Calu3 (cell line): ENCODE measurements at regions not wholly inside any gene's neighbourhood (a gene's known extent, or its start where the extent isn't known, plus 50 kb on each side); places are given as distances from the start of the nearest gene placed in this dataset.

Experiments used
- BruUV-seq: library from RNA; stranded (reverse); fragments of 400-500 nt; replicated peaks from 2 replicates; lab custom pipeline; 2021; lab: Mats Ljungman, UMichigan
- CTCF ChIA-PET: fragments of 300-600 bp; sonication (Branson Sonifier 250); formaldehyde crosslinking; loops from one replicate; lab custom pipeline; 2022; ENCODE audit warnings: antibody characterized with exemption; lab: Charles Lee
- DNase-seq: peaks from one replicate; pipeline ENCODE4 v3.0.0; 2022
- H3K27ac Mint-ChIP-seq: one replicate; pipeline ENCODE4 v1.8.0; 2022; ENCODE audit warnings: mixed read lengths; ENCODE audit not compliant: unreplicated experiment
- H3K27me3 Mint-ChIP-seq: one replicate; pipeline ENCODE4 v1.8.0; 2022; ENCODE audit warnings: mixed read lengths; ENCODE audit not compliant: unreplicated experiment
- H3K36me3 Mint-ChIP-seq: one replicate; pipeline ENCODE4 v1.8.0; 2022; ENCODE audit warnings: mild to moderate bottlenecking, moderate library complexity, mixed read lengths; ENCODE audit not compliant: insufficient read depth, unreplicated experiment
- H3K4me1 Mint-ChIP-seq: one replicate; pipeline ENCODE4 v1.8.0; 2022; ENCODE audit warnings: mild to moderate bottlenecking, low read depth, mixed read lengths; ENCODE audit not compliant: unreplicated experiment
- H3K4me3 Mint-ChIP-seq: one replicate; pipeline ENCODE4 v1.8.0; 2022; ENCODE audit warnings: mild to moderate bottlenecking, low read depth, moderate library complexity, mixed read lengths; ENCODE audit not compliant: unreplicated experiment
- H3K9me3 Mint-ChIP-seq: one replicate; pipeline ENCODE4 v1.8.0; 2022; ENCODE audit warnings: low read depth, mixed read lengths; ENCODE audit not compliant: unreplicated experiment
- intact Hi-C: fragments of 100-400 bp; cut with micrococcal nuclease; formaldehyde crosslinking; loops from one replicate; pipeline ENCODE4 v1.10.0; 2022; ENCODE audit not compliant: unreplicated experiment
- TF ChIP-seq, protein P1 (sequence below): fragments of 200-600 bp; IDR thresholded peaks from one replicate; pipeline ENCODE4 v1.8.0; 2022; ENCODE audit warnings: antibody characterized with exemption; ENCODE audit not compliant: unreplicated experiment

GRCh38 chr4:27490766-27491165 lies 630.1 kb downstream of the STIM2 start:
- H3K9me3 Mint-ChIP-seq = no peaks in the 10 kb centered on the region
- no peak overlapping the region for H3K4me3 Mint-ChIP-seq
- no peaks in the 10 kb centered on the region for H3K27me3 Mint-ChIP-seq
- no peaks in the 10 kb centered on the region for H3K36me3 Mint-ChIP-seq
- intact Hi-C loops = no loop called here
- no peak for DNase-seq
- no TSS peak for BruUV-seq
- CTCF ChIA-PET = no interaction called here
- H3K4me1 Mint-ChIP-seq = no peaks in the 10 kb centered on the region
- no peak overlapping the region for H3K27ac Mint-ChIP-seq
- TF ChIP-seq, protein P1, sequence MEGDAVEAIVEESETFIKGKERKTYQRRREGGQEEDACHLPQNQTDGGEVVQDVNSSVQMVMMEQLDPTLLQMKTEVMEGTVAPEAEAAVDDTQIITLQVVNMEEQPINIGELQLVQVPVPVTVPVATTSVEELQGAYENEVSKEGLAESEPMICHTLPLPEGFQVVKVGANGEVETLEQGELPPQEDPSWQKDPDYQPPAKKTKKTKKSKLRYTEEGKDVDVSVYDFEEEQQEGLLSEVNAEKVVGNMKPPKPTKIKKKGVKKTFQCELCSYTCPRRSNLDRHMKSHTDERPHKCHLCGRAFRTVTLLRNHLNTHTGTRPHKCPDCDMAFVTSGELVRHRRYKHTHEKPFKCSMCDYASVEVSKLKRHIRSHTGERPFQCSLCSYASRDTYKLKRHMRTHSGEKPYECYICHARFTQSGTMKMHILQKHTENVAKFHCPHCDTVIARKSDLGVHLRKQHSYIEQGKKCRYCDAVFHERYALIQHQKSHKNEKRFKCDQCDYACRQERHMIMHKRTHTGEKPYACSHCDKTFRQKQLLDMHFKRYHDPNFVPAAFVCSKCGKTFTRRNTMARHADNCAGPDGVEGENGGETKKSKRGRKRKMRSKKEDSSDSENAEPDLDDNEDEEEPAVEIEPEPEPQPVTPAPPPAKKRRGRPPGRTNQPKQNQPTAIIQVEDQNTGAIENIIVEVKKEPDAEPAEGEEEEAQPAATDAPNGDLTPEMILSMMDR = no peak

DNA sequence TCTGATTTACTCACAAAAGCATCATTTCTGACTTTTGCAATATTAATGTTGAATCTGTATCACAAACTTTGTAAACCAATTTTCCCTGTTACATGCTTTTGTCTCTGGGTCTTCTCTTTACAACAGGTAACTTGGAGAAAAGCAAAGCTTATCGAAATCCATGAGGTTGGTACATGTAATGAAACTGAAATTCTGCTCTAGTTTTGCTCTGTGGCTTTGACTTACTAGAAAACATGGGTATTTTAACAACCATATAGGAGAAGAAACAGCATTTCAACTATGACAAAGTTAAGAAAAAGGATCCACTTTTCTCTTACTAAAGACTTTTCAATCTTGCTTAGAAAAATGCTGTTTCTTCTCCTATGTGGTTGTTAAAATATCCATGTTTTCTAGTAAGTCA lies 645.8 kb downstream of the STIM2 start:
- Mint-ChIP-seq H3K4me1 (no peaks in the 10 kb centered on the region), H3K27ac (no peak overlapping the region), H3K9me3 (no peaks in the 10 kb centered on the region), H3K27me3 (no peaks in the 10 kb centered on the region), H3K36me3 (no peaks in the 10 kb centered on the region), H3K4me3 (no peak overlapping the region)
- CTCF ChIA-PET = no interaction called here
- intact Hi-C loops = no loop called here
- BruUV-seq = no TSS peak
- TF ChIP-seq, protein P1 = no peak
- DNase-seq = no peak

DNA sequence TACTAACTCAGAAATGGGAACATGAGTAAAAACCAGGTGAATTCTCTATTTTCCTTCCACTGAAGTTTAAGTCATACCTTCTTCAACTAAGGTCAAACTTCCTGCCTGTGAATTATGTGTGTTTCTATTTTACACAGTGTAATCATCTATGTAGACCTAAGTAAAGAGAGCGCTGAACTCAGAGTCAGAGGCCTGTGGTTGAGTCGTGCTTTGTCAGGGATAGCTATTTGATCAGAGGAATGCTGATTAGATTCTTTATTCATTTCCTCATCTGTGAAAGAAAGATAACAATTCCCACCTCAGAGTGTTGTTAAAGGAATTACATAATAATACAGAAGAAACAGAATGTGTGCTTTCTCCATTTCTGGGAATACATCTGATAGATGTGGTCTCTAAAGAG lies 654.1 kb downstream of the STIM2 start:
- TF ChIP-seq, protein P1 = no peak
- H3K36me3 Mint-ChIP-seq = no peaks in the 10 kb centered on the region
- no peaks in the 10 kb centered on the region for H3K27me3 Mint-ChIP-seq
- no peak overlapping the region for H3K4me3 Mint-ChIP-seq
- no peak for DNase-seq
- H3K4me1 Mint-ChIP-seq = no peaks in the 10 kb centered on the region
- H3K27ac Mint-ChIP-seq = no peak overlapping the region
- intact Hi-C loops = no loop called here
- no TSS peak for BruUV-seq
- H3K9me3 Mint-ChIP-seq = no peaks in the 10 kb centered on the region
- CTCF ChIA-PET = no interaction called here

DNA sequence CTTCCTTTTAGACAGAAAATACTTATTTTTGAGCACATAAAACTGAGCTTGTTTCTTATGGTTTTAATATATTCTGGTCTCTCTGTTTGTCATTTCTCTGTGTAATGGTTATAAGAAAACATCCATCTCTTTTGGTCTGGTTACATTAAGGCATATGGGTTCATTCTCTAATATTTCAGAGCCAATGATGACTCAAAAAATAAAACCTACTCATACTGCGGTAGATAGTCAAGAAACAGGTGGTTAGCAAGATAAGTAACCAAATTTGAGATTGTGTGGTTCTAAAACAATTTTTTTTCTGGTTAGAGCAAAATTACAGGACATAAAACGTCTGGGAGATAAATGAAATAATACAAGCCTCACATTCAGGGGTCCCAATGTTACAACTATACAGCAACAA lies 654.5 kb downstream of the STIM2 start:
- CTCF ChIA-PET = no interaction called here
- BruUV-seq = no TSS peak
- intact Hi-C loops = no loop called here
- H3K4me3 Mint-ChIP-seq = no peak overlapping the region
- TF ChIP-seq, protein P1 = no peak
- H3K27ac Mint-ChIP-seq = no peak overlapping the region
- no peaks in the 10 kb centered on the region for H3K4me1 Mint-ChIP-seq
- H3K27me3 Mint-ChIP-seq = no peaks in the 10 kb centered on the region
- DNase-seq = no peak
- H3K9me3 Mint-ChIP-seq = no peaks in the 10 kb centered on the region
- no peaks in the 10 kb centered on the region for H3K36me3 Mint-ChIP-seq
